ENCODE measurements at regions not wholly inside any gene's neighbourhood (a gene's known extent, or its start where the extent isn't known, plus 50 kb on each side); places are given as distances from the start of the nearest gene placed in this dataset.

DNA sequence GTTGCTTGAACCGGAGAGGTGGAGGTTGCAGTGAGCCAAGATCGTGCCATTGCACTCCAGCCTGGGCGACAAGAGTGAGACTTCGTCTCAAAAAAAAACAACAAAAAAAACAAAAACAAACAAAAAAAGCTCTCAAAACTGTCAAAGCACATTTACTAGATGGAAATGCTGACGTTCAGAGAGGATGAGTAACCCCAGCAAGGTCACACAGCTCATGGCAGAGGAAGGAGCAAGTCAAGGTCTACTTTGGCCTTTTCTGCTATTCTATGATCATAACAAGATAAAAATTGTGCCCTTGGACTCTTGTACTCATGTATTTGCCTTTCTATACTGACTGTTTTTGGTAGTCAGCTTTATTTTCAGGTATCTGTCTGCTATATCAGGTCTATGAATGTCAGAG lies 109.5 kb downstream of the ARL6IP6 start:
- TF ChIP-seq, protein P1, sequence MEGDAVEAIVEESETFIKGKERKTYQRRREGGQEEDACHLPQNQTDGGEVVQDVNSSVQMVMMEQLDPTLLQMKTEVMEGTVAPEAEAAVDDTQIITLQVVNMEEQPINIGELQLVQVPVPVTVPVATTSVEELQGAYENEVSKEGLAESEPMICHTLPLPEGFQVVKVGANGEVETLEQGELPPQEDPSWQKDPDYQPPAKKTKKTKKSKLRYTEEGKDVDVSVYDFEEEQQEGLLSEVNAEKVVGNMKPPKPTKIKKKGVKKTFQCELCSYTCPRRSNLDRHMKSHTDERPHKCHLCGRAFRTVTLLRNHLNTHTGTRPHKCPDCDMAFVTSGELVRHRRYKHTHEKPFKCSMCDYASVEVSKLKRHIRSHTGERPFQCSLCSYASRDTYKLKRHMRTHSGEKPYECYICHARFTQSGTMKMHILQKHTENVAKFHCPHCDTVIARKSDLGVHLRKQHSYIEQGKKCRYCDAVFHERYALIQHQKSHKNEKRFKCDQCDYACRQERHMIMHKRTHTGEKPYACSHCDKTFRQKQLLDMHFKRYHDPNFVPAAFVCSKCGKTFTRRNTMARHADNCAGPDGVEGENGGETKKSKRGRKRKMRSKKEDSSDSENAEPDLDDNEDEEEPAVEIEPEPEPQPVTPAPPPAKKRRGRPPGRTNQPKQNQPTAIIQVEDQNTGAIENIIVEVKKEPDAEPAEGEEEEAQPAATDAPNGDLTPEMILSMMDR (IDR thresholded peaks at IDR 0.05) = no peak
- TF ChIP-seq EZH2 (IDR thresholded peaks at IDR 0.05; ENCODE audit: borderline replicate concordance, insufficient read depth, low read depth, low read length, poor library complexity, severe bottlenecking) = no peak
